HG02642 (cell line): ENCODE measurements at regions not wholly inside any gene's neighbourhood (a gene's known extent, or its start where the extent isn't known, plus 50 kb on each side); places are given as distances from the start of the nearest gene placed in this dataset.
"Not testable (repeated sequence)": the region's sequence is repeated elsewhere in the genome, so short reads cannot be mapped to it uniquely, and the experiment has no call there.

Experiments used
- ATAC-seq: cut with Tn5 transposase; IDR thresholded peaks from one replicate; pipeline ENCODE4 v1.9.1; 2021; ENCODE audit warnings: mild to moderate bottlenecking; ENCODE audit not compliant: unreplicated experiment, poor library complexity

GRCh38 chr4:160685729-160686128, 1478.1 kb downstream of the FSTL5 start:
- no peak for ATAC-seq

- no peak for ATAC-seq
Measured at GRCh38 chr4:160701671-160702070, 1462.1 kb downstream of the FSTL5 start.

GRCh38 chr4:160709026-160709425, 1454.8 kb downstream of the FSTL5 start:
- no peak for ATAC-seq

- ATAC-seq: no peak
Measured at GRCh38 chr4:160709546-160709945, 1454.3 kb downstream of the FSTL5 start.

GRCh38 chr4:160716551-160716950, 1447.2 kb downstream of the FSTL5 start:
- no peak for ATAC-seq

- no peak for ATAC-seq
Measured at GRCh38 chr4:160717848-160718247, 1446.0 kb downstream of the FSTL5 start.

- no peak for ATAC-seq
Measured at GRCh38 chr4:160724063-160724462, 1439.7 kb downstream of the FSTL5 start.

GRCh38 chr4:160745126-160745525, 1418.7 kb downstream of the FSTL5 start:
- no peak for ATAC-seq

- not testable (repeated sequence) for ATAC-seq
Measured at GRCh38 chr4:160746585-160746984, 1417.2 kb downstream of the FSTL5 start.

GRCh38 chr4:160772668-160773067, 1391.1 kb downstream of the FSTL5 start:
- ATAC-seq: no peak

GRCh38 chr4:160795216-160795615, 1368.6 kb downstream of the FSTL5 start:
- no peak for ATAC-seq

GRCh38 chr4:160808174-160808573, 1355.6 kb downstream of the FSTL5 start:
- ATAC-seq: no peak

GRCh38 chr4:160809576-160809975, 1354.2 kb downstream of the FSTL5 start:
- ATAC-seq: no peak

- ATAC-seq: no peak
Measured at GRCh38 chr4:160810424-160810823, 1353.4 kb downstream of the FSTL5 start.

- no peak for ATAC-seq
Measured at GRCh38 chr4:160810941-160811340, 1352.9 kb downstream of the FSTL5 start.

- no peak for ATAC-seq
Measured at GRCh38 chr4:160811956-160812355, 1351.8 kb downstream of the FSTL5 start.

GRCh38 chr4:160814726-160815125, 1349.1 kb downstream of the FSTL5 start:
- ATAC-seq: no peak

- no peak for ATAC-seq
Measured at GRCh38 chr4:160818571-160818970, 1345.2 kb downstream of the FSTL5 start.

- no peak for ATAC-seq
Measured at GRCh38 chr4:160819791-160820190, 1344.0 kb downstream of the FSTL5 start.

GRCh38 chr4:160824481-160824880, 1339.3 kb downstream of the FSTL5 start:
- ATAC-seq: no peak

GRCh38 chr4:160825644-160826338, 1338.0 kb downstream of the FSTL5 start:
- ATAC-seq: no peak

GRCh38 chr4:160826339-160826679, 1337.5 kb downstream of the FSTL5 start:
- ATAC-seq: no peak
